ENCODE measurements at regions not wholly inside any gene's neighbourhood (a gene's known extent, or its start where the extent isn't known, plus 50 kb on each side); places are given as distances from the start of the nearest gene placed in this dataset.
A peak's percentile ranks its signal among the peaks of the same experiment; 100 is the strongest.

DNA sequence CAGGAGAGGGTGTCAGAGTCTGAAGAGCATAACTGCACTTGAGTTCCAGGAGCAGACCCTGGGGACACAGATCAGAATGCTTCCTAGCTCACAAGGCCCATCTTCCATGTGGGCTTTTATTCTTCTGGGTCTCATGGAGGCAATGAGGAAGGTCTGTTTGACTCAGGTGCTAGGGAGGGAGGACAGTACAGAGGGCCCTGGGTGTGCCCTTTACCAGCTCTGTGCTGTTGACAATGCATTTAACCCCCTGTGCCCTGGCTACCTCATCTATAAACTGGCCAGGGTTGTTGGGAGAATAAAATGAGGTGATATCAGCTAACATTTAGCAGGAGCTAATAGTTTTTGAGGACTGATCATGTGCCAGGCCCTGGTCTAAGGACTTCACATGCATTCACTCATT lies 318.0 kb downstream of the DMAC1 start:
- Mint-ChIP-seq H3K9me3 (no peaks in the 10 kb centered on the region), H3K27ac (no peak overlapping the region), H3K4me3 (no peak overlapping the region), H3K36me3 (ENCODE audit: low read depth) (no peaks in the 10 kb centered on the region), H3K27me3 (ENCODE audit: insufficient read depth) (peaks cover 3% of the 10 kb centered on the region), H3K4me1 (no peaks in the 10 kb centered on the region)
- Histone ChIP-seq H3K36me3 (ENCODE audit: control insufficient read depth, insufficient read depth, low read length) (no peaks in the 10 kb centered on the region), H3K27ac (ENCODE audit: low read depth, low read length) (no peak overlapping the region), H3K4me1 (ENCODE audit: control insufficient read depth, insufficient read depth, low read length) (no peaks in the 10 kb centered on the region), H3K27me3 (ENCODE audit: control insufficient read depth, insufficient read depth, low read length, poor library complexity, severe bottlenecking) (no peaks in the 10 kb centered on the region), H3K9ac (ENCODE audit: extremely low read depth, low read length, poor library complexity, severe bottlenecking) (no peak overlapping the region), H3K4me3 (ENCODE audit: low read length) (no peak overlapping the region), H3K9me3 (ENCODE audit: control insufficient read depth, low read length) (no peaks in the 10 kb centered on the region)
- no peak for DNase-seq
- no peak for TF ChIP-seq CTCF (conservative IDR thresholded peaks at IDR 0.05)

GRCh38 chr9:7479300-7479699 lies 320.3 kb downstream of the DMAC1 start:
- peak; percentile 69 for TF ChIP-seq CTCF (conservative IDR thresholded peaks at IDR 0.05)
- Histone ChIP-seq H3K27ac (ENCODE audit: low read depth, low read length) (no peak overlapping the region), H3K27me3 (ENCODE audit: control insufficient read depth, insufficient read depth, low read length, poor library complexity, severe bottlenecking) (no peaks in the 10 kb centered on the region), H3K4me1 (ENCODE audit: control insufficient read depth, insufficient read depth, low read length) (no peaks in the 10 kb centered on the region), H3K9ac (ENCODE audit: extremely low read depth, low read length, poor library complexity, severe bottlenecking) (no peak overlapping the region), H3K36me3 (ENCODE audit: control insufficient read depth, insufficient read depth, low read length) (no peaks in the 10 kb centered on the region), H3K4me3 (ENCODE audit: low read length) (no peak overlapping the region), H3K9me3 (ENCODE audit: control insufficient read depth, low read length) (no peaks in the 10 kb centered on the region)
- Mint-ChIP-seq H3K4me3 (no peak overlapping the region), H3K9me3 (no peaks in the 10 kb centered on the region), H3K36me3 (ENCODE audit: low read depth) (no peaks in the 10 kb centered on the region), H3K4me1 (peaks cover 5% of the 10 kb centered on the region), H3K27ac (no peak overlapping the region), H3K27me3 (ENCODE audit: insufficient read depth) (peaks cover 3% of the 10 kb centered on the region)
- 60 to 95% methylated on average over 1 of the region's 4 CpGs for WGBS, 2 experiments (ENCODE audit: insufficient coverage in 1 of 2, insufficient read length in 1 of 2)
- no peak for DNase-seq

GRCh38 chr9:7478646-7479045 lies 320.9 kb downstream of the DMAC1 start:
- Mint-ChIP-seq H3K27ac (no peak overlapping the region), H3K4me3 (no peak overlapping the region), H3K36me3 (ENCODE audit: low read depth) (no peaks in the 10 kb centered on the region), H3K4me1 (peaks cover 5% of the 10 kb centered on the region), H3K27me3 (ENCODE audit: insufficient read depth) (peaks cover 3% of the 10 kb centered on the region), H3K9me3 (no peaks in the 10 kb centered on the region)
- H3K9ac ChIP-seq (ENCODE audit: extremely low read depth, low read length, poor library complexity, severe bottlenecking), result no peak overlapping the region
- no peaks in the 10 kb centered on the region for H3K9me3 ChIP-seq (ENCODE audit: control insufficient read depth, low read length)
- H3K36me3 ChIP-seq (ENCODE audit: control insufficient read depth, insufficient read depth, low read length), result no peaks in the 10 kb centered on the region
- WGBS, 2 experiments (ENCODE audit: insufficient coverage in 1 of 2, insufficient read length in 1 of 2), result 100% methylated on average over 2 of the region's 2 CpGs; no CpG with 5 or more reads in 1 of the 2 experiments
- no peak for DNase-seq
- H3K4me1 ChIP-seq (ENCODE audit: control insufficient read depth, insufficient read depth, low read length), result no peaks in the 10 kb centered on the region
- no peak for TF ChIP-seq CTCF (conservative IDR thresholded peaks at IDR 0.05)
- no peaks in the 10 kb centered on the region for H3K27me3 ChIP-seq (ENCODE audit: control insufficient read depth, insufficient read depth, low read length, poor library complexity, severe bottlenecking)
- no peak overlapping the region for H3K27ac ChIP-seq (ENCODE audit: low read depth, low read length)
- H3K4me3 ChIP-seq (ENCODE audit: low read length), result no peak overlapping the region
